Panc1 (cell line): ENCODE measurements at regions not wholly inside any gene's neighbourhood (a gene's known extent, or its start where the extent isn't known, plus 50 kb on each side); places are given as distances from the start of the nearest gene placed in this dataset.

Experiments
- ATAC-seq: fragments of 200-7000 bp; cut with Tn5 transposase; 2 replicates; pipeline ENCODE4 v1.9.1; 2020; ENCODE audit warnings: mild to moderate bottlenecking, moderate library complexity
- BruUV-seq: library from RNA; stranded (reverse); fragments of 400-500 nt; replicated peaks from 2 replicates; lab custom pipeline; 2021; lab: Mats Ljungman, UMichigan
- CTCF ChIA-PET: fragments of 300-600 bp; sonication (Branson Sonifier 250); formaldehyde crosslinking; loops from one replicate; lab custom pipeline; 2022; ENCODE audit warnings: antibody characterized with exemption; lab: Charles Lee
- POLR2A ChIA-PET: fragments of 300-600 bp; sonication (Branson Sonifier 250); formaldehyde crosslinking; loops from one replicate; lab custom pipeline; 2022; ENCODE audit warnings: antibody characterized with exemption; lab: Charles Lee
- DNase-seq: peaks from one replicate; pipeline ENCODE4 v3.0.0-alpha.2; 2010; ENCODE audit warnings: low read depth, low spot score
- H3K27ac ChIP-seq: 2 replicates; pipeline ENCODE4 v1.5.1; 2011; ENCODE audit warnings: mild to moderate bottlenecking, low read length, inconsistent platforms
- H3K27me3 ChIP-seq: fragments of 200-500 bp; sonication (Bioruptor generic); 2 replicates; pipeline ENCODE4 v1.6.0; 2014; ENCODE audit warnings: low read length, inconsistent platforms; ENCODE audit not compliant: control insufficient read depth, insufficient read depth
- H3K36me3 ChIP-seq: fragments of 200-500 bp; sonication (Bioruptor generic); 2 replicates; pipeline ENCODE4 v1.5.1; 2014; ENCODE audit warnings: inconsistent platforms, mild to moderate bottlenecking, low read length, moderate library complexity; ENCODE audit not compliant: control insufficient read depth, insufficient read depth
- H3K4me1 ChIP-seq: 2 replicates; pipeline ENCODE4 v1.5.1; 2011; ENCODE audit warnings: inconsistent platforms, mild to moderate bottlenecking, low read length, moderate library complexity; ENCODE audit not compliant: control insufficient read depth, insufficient read depth
- H3K4me3 ChIP-seq, 2 experiments: 2 replicates each; pipeline ENCODE4 v1.5.1; 2011 to 2012; ENCODE audit warnings: low read depth in 2 of 2, low read length in 2 of 2, mild to moderate bottlenecking in 2 of 2, inconsistent platforms in 1 of 2, moderate library complexity in 1 of 2
- H3K9me3 ChIP-seq: fragments of 200-500 bp; sonication (Bioruptor generic); 2 replicates; pipeline ENCODE4 v1.5.1; 2014; ENCODE audit warnings: low read depth, mild to moderate bottlenecking, inconsistent platforms, low read length, moderate library complexity; ENCODE audit not compliant: control insufficient read depth, insufficient read depth
- CTCF ChIP-seq: fragments of 450-650 bp; IDR thresholded peaks from 2 replicates; pipeline ENCODE4 v1.5.1; 2017; ENCODE audit warnings: mild to moderate bottlenecking
- POLR2AphosphoS5 ChIP-seq: IDR thresholded peaks from 2 replicates; pipeline ENCODE4 v1.6.1; 2012; ENCODE audit warnings: mild to moderate bottlenecking, low read depth, low read length, moderate library complexity
- REST ChIP-seq, 2 experiments: IDR thresholded peaks; 2 replicates each; pipeline ENCODE4 v1.6.1; 2011 to 2012; ENCODE audit warnings: low read depth in 2 of 2, control low read depth in 1 of 2, low read length in 1 of 2, mild to moderate bottlenecking in 1 of 2, moderate library complexity in 1 of 2; ENCODE audit not compliant: insufficient read depth in 1 of 2
- SIN3A ChIP-seq: IDR thresholded peaks from 2 replicates; pipeline ENCODE4 v1.6.1; 2012; ENCODE audit warnings: low read depth, mild to moderate bottlenecking, low read length, moderate library complexity, borderline replicate concordance; ENCODE audit not compliant: insufficient read depth
- TCF7L2 ChIP-seq: IDR thresholded peaks from 2 replicates; pipeline ENCODE4 v1.6.1; 2011; ENCODE audit warnings: mild to moderate bottlenecking, low read depth, low read length, inconsistent platforms
- in situ Hi-C: cut with HindIII; loops from 2 replicates; pipeline ENCODE4 v1.10.0; 2016; ENCODE audit warnings: low sequenced_read_pairs, low pct_unique_long_range_greater_than_20kb
- intact Hi-C: fragments of 100-400 bp; cut with micrococcal nuclease; formaldehyde crosslinking; loops from one replicate; pipeline ENCODE4 v1.10.0; 2022; ENCODE audit not compliant: unreplicated experiment

- POLR2A ChIA-PET = no interaction called here
- BruUV-seq = no TSS peak
- intact Hi-C loops = no loop called here
- no peak for DNase-seq
- CTCF ChIA-PET = no interaction called here
- in situ Hi-C loops = no loop called here
- Histone ChIP-seq H3K27ac (no peak overlapping the region), H3K4me3 (no peak overlapping the region), H3K27me3 (no peaks in the 10 kb centered on the region; the same call in 1 of the 2 replicates), H3K4me1 (no peaks in the 10 kb centered on the region), H3K9me3 (no peaks in the 10 kb centered on the region), H3K36me3 (no peaks in the 10 kb centered on the region)
- TF ChIP-seq POLR2AphosphoS5 (no peak), REST (IDR thresholded peaks at IDR 0.05; ENCODE audit: insufficient read depth in 1 of 2, low read depth in 2 of 2, low read length in 1 of 2) (no peak), SIN3A (no peak), CTCF (no peak), TCF7L2 (no peak)
- ATAC-seq = no peak
These were observed 355.6 kb downstream of the MYCN start for GRCh38 chr2:16296038-16296290.

- no peaks in the 10 kb centered on the region for H3K36me3 ChIP-seq
- ATAC-seq = no peak
- no peak for DNase-seq
- intact Hi-C loops (no loop called here), in situ Hi-C loops (no loop called here)
- ChIA-PET CTCF (no interaction called here), POLR2A (no interaction called here)
- no peaks in the 10 kb centered on the region for H3K4me1 ChIP-seq
- no peak overlapping the region for H3K4me3 ChIP-seq
- no peak overlapping the region for H3K27ac ChIP-seq
- H3K27me3 ChIP-seq = no peaks in the 10 kb centered on the region; the same call in 1 of the 2 replicates
- no peaks in the 10 kb centered on the region for H3K9me3 ChIP-seq
- no TSS peak for BruUV-seq
- TF ChIP-seq REST (IDR thresholded peaks at IDR 0.05; ENCODE audit: insufficient read depth in 1 of 2, low read depth in 2 of 2, low read length in 1 of 2) (no peak), POLR2AphosphoS5 (no peak), CTCF (no peak), SIN3A (no peak), TCF7L2 (no peak)
These were observed 354.4 kb downstream of the MYCN start for GRCh38 chr2:16294791-16295190.
